OCI-LY7 (cell line): ENCODE measurements at regions not wholly inside any gene's neighbourhood (a gene's known extent, or its start where the extent isn't known, plus 50 kb on each side); places are given as distances from the start of the nearest gene placed in this dataset.

Source experiments
- EZH2phosphoT487 ChIP-seq: fragments of 200-600 bp; sonication (generic); IDR thresholded peaks from 2 replicates; pipeline ENCODE4 v1.6.1; 2018; ENCODE audit warnings: low read depth, borderline replicate concordance, mild to moderate bottlenecking, mixed run types, antibody characterized with exemption, low read length, moderate library complexity, mixed read lengths
- TF ChIP-seq, protein P1 (sequence below): fragments of 200-600 bp; sonication (generic); conservative IDR thresholded peaks from 2 replicates; pipeline ENCODE4 v1.5.1; 2014; ENCODE audit warnings: mild to moderate bottlenecking, antibody characterized with exemption, low read length, moderate library complexity, mixed read lengths

DNA sequence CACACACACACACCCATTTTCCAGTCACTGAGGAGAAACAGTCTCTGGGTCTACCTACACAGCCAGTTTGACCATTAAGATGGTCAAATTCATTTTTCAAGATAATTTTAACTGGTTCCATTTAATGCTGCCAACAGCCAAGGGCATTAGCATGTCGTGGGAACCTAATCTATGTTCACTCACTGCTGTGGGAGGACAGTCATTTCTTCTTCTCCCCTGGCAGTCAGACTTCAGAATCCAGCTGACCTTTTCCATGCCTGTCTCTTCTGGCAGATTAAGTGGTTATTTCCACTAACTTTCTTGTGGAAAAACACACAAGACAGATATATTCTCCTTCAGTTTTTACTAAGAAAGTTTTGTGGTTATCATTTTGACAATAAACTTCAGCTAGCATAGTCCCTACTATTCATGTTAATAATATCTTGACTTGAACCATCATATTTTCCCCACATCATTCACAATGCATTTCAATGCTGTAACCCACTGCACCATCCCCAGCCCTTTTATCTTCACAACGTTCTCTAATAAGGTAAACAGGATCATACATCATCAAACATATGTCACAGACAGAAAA lies 82.2 kb downstream of the DAD1 start:
- TF ChIP-seq, protein P1, sequence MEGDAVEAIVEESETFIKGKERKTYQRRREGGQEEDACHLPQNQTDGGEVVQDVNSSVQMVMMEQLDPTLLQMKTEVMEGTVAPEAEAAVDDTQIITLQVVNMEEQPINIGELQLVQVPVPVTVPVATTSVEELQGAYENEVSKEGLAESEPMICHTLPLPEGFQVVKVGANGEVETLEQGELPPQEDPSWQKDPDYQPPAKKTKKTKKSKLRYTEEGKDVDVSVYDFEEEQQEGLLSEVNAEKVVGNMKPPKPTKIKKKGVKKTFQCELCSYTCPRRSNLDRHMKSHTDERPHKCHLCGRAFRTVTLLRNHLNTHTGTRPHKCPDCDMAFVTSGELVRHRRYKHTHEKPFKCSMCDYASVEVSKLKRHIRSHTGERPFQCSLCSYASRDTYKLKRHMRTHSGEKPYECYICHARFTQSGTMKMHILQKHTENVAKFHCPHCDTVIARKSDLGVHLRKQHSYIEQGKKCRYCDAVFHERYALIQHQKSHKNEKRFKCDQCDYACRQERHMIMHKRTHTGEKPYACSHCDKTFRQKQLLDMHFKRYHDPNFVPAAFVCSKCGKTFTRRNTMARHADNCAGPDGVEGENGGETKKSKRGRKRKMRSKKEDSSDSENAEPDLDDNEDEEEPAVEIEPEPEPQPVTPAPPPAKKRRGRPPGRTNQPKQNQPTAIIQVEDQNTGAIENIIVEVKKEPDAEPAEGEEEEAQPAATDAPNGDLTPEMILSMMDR = no peak
- TF ChIP-seq EZH2phosphoT487 = no peak
